MM.1S (cell line): ENCODE measurements at regions not wholly inside any gene's neighbourhood (a gene's known extent, or its start where the extent isn't known, plus 50 kb on each side); places are given as distances from the start of the nearest gene placed in this dataset.
"Not testable (repeated sequence)": the region's sequence is repeated elsewhere in the genome, so short reads cannot be mapped to it uniquely, and the experiment has no call there.

ENCODE experiments used
- DNase-seq: peaks from one replicate; pipeline ENCODE4 v3.0.0-alpha.2; 2015
- H2AFZ ChIP-seq: fragments of 300-600 bp; sonication (generic); 2 replicates; pipeline ENCODE4 v1.6.0; 2016; ENCODE audit warnings: antibody characterized with exemption, low read length
- H3F3A ChIP-seq: fragments of 300-600 bp; sonication (generic); 2 replicates; pipeline ENCODE4 v1.6.1; 2016; ENCODE audit warnings: mild to moderate bottlenecking, antibody characterized with exemption, low read length, moderate library complexity, mixed read lengths; ENCODE audit not compliant: insufficient read depth
- H3K27ac ChIP-seq: fragments of 300-600 bp; sonication (generic); 2 replicates; pipeline ENCODE4 v1.5.1; 2016; ENCODE audit warnings: mild to moderate bottlenecking, low read length
- H3K27me3 ChIP-seq: fragments of 300-600 bp; sonication (generic); replicated peaks from 2 replicates; pipeline ENCODE4 v1.6.0; 2016; ENCODE audit warnings: low read length; ENCODE audit not compliant: insufficient read depth
- H3K36me3 ChIP-seq: fragments of 300-600 bp; sonication (generic); replicated peaks from 2 replicates; pipeline ENCODE4 v1.6.1; 2016; ENCODE audit warnings: mild to moderate bottlenecking, low read length, mixed read lengths; ENCODE audit not compliant: insufficient read depth
- H3K4me1 ChIP-seq: fragments of 300-600 bp; sonication (generic); 2 replicates; pipeline ENCODE4 v1.6.1; 2016; ENCODE audit warnings: low read length, mixed read lengths
- H3K4me2 ChIP-seq: fragments of 300-600 bp; sonication (generic); 2 replicates; pipeline ENCODE4 v1.6.0; 2016; ENCODE audit warnings: low read depth, low read length
- H3K4me3 ChIP-seq: fragments of 300-600 bp; sonication (generic); 2 replicates; pipeline ENCODE4 v1.5.1; 2016; ENCODE audit warnings: low read length, mixed read lengths
- H3K79me2 ChIP-seq: fragments of 300-600 bp; sonication (generic); 2 replicates; pipeline ENCODE4 v1.6.1; 2016; ENCODE audit warnings: mixed run types, low read length, mixed read lengths
- H3K9ac ChIP-seq: fragments of 300-600 bp; sonication (generic); 2 replicates; pipeline ENCODE4 v1.6.1; 2016; ENCODE audit warnings: low read length, mixed read lengths
- H3K9me2 ChIP-seq: fragments of 300-600 bp; sonication (generic); replicated peaks from 2 replicates; pipeline ENCODE4 v1.6.1; 2016; ENCODE audit warnings: mild to moderate bottlenecking, low read length, mixed read lengths; ENCODE audit not compliant: insufficient read depth
- H3K9me3 ChIP-seq: fragments of 300-600 bp; sonication (generic); replicated peaks from 2 replicates; pipeline ENCODE4 v1.6.1; 2016; ENCODE audit warnings: mild to moderate bottlenecking, low read length, mixed read lengths; ENCODE audit not compliant: insufficient read depth
- H4K20me1 ChIP-seq: fragments of 300-600 bp; sonication (generic); 2 replicates; pipeline ENCODE4 v1.6.1; 2016; ENCODE audit warnings: mild to moderate bottlenecking, low read length, moderate library complexity, mixed read lengths; ENCODE audit not compliant: insufficient read depth
- CTCF ChIP-seq: fragments of 300-600 bp; sonication (generic); IDR thresholded peaks from 2 replicates; pipeline ENCODE4 v1.5.1; 2016; ENCODE audit warnings: antibody characterized with exemption, low read length, mixed read lengths
- EZH2 ChIP-seq: fragments of 300-600 bp; sonication (generic); optimal IDR thresholded peaks from 2 replicates; pipeline ENCODE3; 2017; ENCODE audit warnings: low read depth, mild to moderate bottlenecking, antibody characterized with exemption, low read length, mixed read lengths
- EZH2phosphoT487 ChIP-seq: fragments of 300-600 bp; sonication (generic); IDR thresholded peaks from 2 replicates; pipeline ENCODE4 v1.6.1; 2018; ENCODE audit warnings: antibody characterized with exemption, low read length

- DNase-seq = no peak
- no peaks in the 10 kb centered on the region for H3K9me2 ChIP-seq
- H4K20me1 ChIP-seq = no peaks in the 10 kb centered on the region
- TF ChIP-seq CTCF (no peak), EZH2 (no peak), EZH2phosphoT487 (no peak)
- no peaks in the 10 kb centered on the region for H3K4me1 ChIP-seq
- no peaks in the 10 kb centered on the region for H3K27me3 ChIP-seq
- H2AFZ ChIP-seq = no peak overlapping the region
- H3K79me2 ChIP-seq = no peaks in the 10 kb centered on the region
- H3K9ac ChIP-seq = no peak overlapping the region
- H3K36me3 ChIP-seq = no peaks in the 10 kb centered on the region
- no peak overlapping the region for H3K4me2 ChIP-seq
- H3K9me3 ChIP-seq = no peaks in the 10 kb centered on the region
- no peak overlapping the region for H3K4me3 ChIP-seq
- no peak overlapping the region for H3K27ac ChIP-seq
- no peaks in the 10 kb centered on the region for H3F3A ChIP-seq
These were observed 841.5 kb downstream of the ANKRD7 start for GRCh38 chr7:119065966-119066365.

- Histone ChIP-seq H3K27me3 (no peaks in the 10 kb centered on the region), H2AFZ (no peak overlapping the region), H3F3A (no peaks in the 10 kb centered on the region), H3K9ac (no peak overlapping the region), H3K4me2 (no peak overlapping the region), H4K20me1 (no peaks in the 10 kb centered on the region), H3K4me1 (no peaks in the 10 kb centered on the region), H3K9me3 (no peaks in the 10 kb centered on the region), H3K9me2 (no peaks in the 10 kb centered on the region), H3K4me3 (no peak overlapping the region), H3K27ac (no peak overlapping the region), H3K36me3 (no peaks in the 10 kb centered on the region), H3K79me2 (no peaks in the 10 kb centered on the region)
- TF ChIP-seq CTCF (no peak), EZH2 (no peak), EZH2phosphoT487 (no peak)
- no peak for DNase-seq
These were observed 861.5 kb downstream of the ANKRD7 start for GRCh38 chr7:119086026-119086425.

GRCh38 chr7:119090851-119091250, 866.3 kb downstream of the ANKRD7 start:
- Histone ChIP-seq H3K27me3 (no peaks in the 10 kb centered on the region), H3F3A (no peaks in the 10 kb centered on the region), H3K9ac (no peak overlapping the region), H4K20me1 (no peaks in the 10 kb centered on the region), H3K9me2 (no peaks in the 10 kb centered on the region), H3K36me3 (no peaks in the 10 kb centered on the region), H3K4me1 (no peaks in the 10 kb centered on the region), H2AFZ (no peak overlapping the region), H3K9me3 (no peaks in the 10 kb centered on the region), H3K27ac (no peak overlapping the region), H3K4me2 (no peak overlapping the region), H3K79me2 (no peaks in the 10 kb centered on the region), H3K4me3 (no peak overlapping the region)
- no peak for DNase-seq
- TF ChIP-seq CTCF (no peak), EZH2phosphoT487 (no peak), EZH2 (no peak)

- no peak overlapping the region for H3K4me3 ChIP-seq
- no peaks in the 10 kb centered on the region for H3F3A ChIP-seq
- H3K36me3 ChIP-seq = no peaks in the 10 kb centered on the region
- H3K9ac ChIP-seq = no peak overlapping the region
- H3K79me2 ChIP-seq = no peaks in the 10 kb centered on the region
- no peaks in the 10 kb centered on the region for H3K27me3 ChIP-seq
- DNase-seq = no peak
- no peaks in the 10 kb centered on the region for H3K4me1 ChIP-seq
- H2AFZ ChIP-seq = no peak overlapping the region
- H3K27ac ChIP-seq = no peak overlapping the region
- no peaks in the 10 kb centered on the region for H3K9me2 ChIP-seq
- no peaks in the 10 kb centered on the region for H4K20me1 ChIP-seq
- no peak overlapping the region for H3K4me2 ChIP-seq
- TF ChIP-seq CTCF (no peak), EZH2phosphoT487 (no peak), EZH2 (no peak)
- no peaks in the 10 kb centered on the region for H3K9me3 ChIP-seq
These were observed 872.2 kb downstream of the ANKRD7 start for GRCh38 chr7:119096683-119097082.

DNA sequence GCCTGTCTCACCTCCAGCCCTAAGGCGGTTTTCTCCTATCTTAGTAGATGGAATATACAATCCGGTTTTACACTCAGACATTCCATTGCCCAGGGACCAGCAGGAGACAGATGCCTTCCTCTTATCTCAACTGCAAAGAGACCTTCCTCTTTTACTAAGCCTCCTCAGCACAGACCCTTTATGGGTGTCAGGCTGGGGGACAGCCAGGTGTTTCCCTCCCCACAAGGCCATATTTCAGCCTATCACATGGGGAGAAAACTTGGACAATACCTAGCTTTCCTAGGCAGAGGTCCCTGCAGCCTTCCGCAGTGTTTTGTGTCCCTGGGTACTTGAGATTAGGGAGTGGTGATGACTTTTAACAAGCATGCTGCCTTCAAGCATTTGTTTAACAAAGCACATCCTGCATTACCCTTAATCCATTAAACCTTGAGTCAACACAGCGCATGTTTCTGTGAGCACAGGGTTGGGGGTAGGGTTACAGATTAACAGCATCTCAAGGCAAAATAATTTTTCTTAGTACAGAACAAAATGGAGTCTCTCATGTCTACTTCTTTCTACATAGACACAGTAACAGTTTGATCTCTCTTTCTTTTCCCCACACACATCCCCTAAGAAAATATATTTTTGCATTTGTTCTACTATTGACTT, 876.2 kb downstream of the ANKRD7 start:
- not testable (repeated sequence) for H3K4me2 ChIP-seq, H2AFZ ChIP-seq, H3K4me1 ChIP-seq, H3K4me3 ChIP-seq, H3K36me3 ChIP-seq, H3F3A ChIP-seq, DNase-seq, H3K27me3 ChIP-seq, H3K27ac ChIP-seq, H3K79me2 ChIP-seq, H3K9me3 ChIP-seq, H3K9ac ChIP-seq, H4K20me1 ChIP-seq, H3K9me2 ChIP-seq
